Jurkat, Clone E6-1 (cell line): ENCODE measurements at regions not wholly inside any gene's neighbourhood (a gene's known extent, or its start where the extent isn't known, plus 50 kb on each side); places are given as distances from the start of the nearest gene placed in this dataset.

Experiments
- DNase-seq: peaks from one replicate; pipeline ENCODE4 v3.0.0-alpha.2; 2011; ENCODE audit warnings: low read depth, low spot score
- H3K4me3 ChIP-seq: 2 replicates; pipeline ENCODE4 v1.5.1; 2011; ENCODE audit warnings: mild to moderate bottlenecking, low read length, control low read depth, moderate library complexity

- H3K4me3 ChIP-seq, result no peak overlapping the region
- DNase-seq, result no peak
Observed at GRCh38 chr22:27224485-27225374, 567.3 kb downstream of the MIAT start.

DNA sequence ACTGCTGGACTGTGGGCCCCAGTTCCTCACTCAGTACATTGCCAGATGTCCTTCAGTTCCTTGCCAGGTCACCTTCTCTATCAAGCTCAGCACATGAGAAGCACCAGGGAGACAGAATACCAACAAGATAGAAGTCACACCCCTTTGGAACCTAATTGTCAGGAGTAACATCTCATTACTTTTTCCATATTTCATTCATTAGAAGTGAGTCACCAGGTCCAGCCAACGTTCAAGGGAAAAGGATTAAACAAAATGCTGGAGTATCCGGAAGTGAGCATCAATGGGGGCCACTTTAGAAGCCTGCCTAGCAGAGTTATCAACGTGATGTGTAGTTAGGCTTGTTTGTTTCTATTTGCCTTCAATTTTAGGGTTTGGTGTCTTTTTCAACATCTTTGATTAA, 569.3 kb downstream of the MIAT start:
- DNase-seq, result no peak
- H3K4me3 ChIP-seq, result no peak overlapping the region

DNA sequence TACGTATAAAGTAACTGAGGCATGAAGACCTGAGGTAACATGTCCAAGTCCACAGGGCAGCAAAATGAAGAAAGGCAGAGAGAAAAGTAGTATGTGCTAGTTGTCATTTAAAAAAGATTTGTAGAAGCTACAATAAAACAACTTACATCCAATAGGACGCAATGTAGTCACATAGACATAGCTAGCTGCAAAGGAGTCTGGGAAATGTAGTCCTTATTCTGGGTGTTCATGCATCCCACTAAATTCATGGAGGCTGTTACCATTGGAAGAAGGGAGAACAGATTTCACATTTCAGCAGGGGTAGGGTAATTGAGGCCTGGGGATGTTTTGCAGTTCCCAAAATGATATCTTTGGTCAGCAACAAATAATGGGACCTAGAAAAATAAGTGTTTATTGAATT, 571.4 kb downstream of the MIAT start:
- DNase-seq, result no peak

GRCh38 chr22:27230189-27230588, 571.4 kb downstream of the MN1 start:
- no peak overlapping the region for H3K4me3 ChIP-seq
- DNase-seq, result no peak

More for the DNA sequence above, 571.4 kb downstream of the MIAT start:
- H3K4me3 ChIP-seq, result no peak overlapping the region

- no peak overlapping the region for H3K4me3 ChIP-seq
Observed at GRCh38 chr22:27231266-27231665, 570.3 kb downstream of the MN1 start.

GRCh38 chr22:27232077-27232476, 569.5 kb downstream of the MN1 start:
- no peak for DNase-seq

More at GRCh38 chr22:27231266-27231665, 570.3 kb downstream of the MN1 start:
- DNase-seq, result no peak

GRCh38 chr22:27237080-27237741, 564.3 kb downstream of the MN1 start:
- DNase-seq, result no peak

More at GRCh38 chr22:27232077-27232476, 569.5 kb downstream of the MN1 start:
- H3K4me3 ChIP-seq, result no peak overlapping the region

GRCh38 chr22:27238935-27239510, 562.5 kb downstream of the MN1 start:
- no peak overlapping the region for H3K4me3 ChIP-seq
- DNase-seq, result no peak

More at GRCh38 chr22:27237080-27237741, 564.3 kb downstream of the MN1 start:
- no peak overlapping the region for H3K4me3 ChIP-seq

DNA sequence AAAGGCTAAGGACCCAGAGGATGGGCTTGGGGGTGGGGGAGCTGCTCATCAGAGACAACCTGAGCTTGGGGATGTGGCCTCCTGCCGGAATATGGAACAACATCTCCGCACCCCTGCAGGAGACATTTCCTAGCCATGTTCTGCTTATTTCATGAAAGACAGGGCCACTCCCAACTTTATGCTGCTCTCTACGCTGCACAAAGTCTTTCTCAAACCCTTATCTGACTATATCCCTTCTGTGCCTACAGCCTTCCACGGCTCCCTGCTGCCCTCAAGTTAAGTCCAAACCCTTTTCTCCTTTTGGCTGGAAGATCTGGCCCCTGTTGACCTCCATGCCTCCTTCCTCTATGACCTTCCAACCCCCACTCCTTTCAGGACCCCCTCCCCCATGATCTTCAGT, 562.0 kb downstream of the MN1 start:
- no peak for DNase-seq
- no peak overlapping the region for H3K4me3 ChIP-seq

DNA sequence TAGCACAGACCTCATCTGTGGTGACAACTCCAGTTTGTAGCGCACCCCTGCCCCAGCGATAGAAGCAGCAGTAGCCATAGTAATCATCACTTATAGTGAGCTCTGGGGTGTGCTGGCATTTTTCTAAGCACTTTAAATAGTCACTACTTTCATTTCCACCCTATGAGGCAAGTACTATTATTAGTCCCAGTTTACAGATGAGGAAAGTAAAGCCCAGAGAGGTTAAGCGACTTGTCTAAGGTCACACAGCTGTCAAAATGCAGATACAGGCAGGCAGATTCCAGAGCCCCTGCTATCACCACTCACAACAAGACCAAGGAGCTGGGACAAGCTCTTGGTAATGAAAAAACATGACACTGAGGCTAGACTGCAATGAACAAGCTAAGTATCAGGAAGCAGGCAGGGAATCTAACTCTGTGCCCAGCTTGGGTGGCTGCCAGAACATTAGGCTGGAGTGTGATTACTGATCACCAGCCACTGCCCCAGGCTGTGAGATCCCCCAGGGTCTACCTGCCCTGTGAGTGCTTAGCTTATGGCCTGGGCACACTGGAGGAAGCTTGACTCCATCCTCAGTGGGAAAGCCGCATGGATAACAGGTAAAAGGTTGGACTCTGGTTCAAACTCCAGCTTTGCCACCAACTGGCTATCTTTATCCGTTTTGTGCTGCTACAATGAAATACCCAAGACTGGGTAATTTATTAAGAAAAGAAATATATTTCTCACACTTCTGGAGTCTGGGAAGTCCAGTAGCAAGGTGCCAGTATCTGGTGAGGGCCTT, 561.1 kb downstream of the MN1 start:
- no peak for DNase-seq
- no peak overlapping the region for H3K4me3 ChIP-seq

DNA sequence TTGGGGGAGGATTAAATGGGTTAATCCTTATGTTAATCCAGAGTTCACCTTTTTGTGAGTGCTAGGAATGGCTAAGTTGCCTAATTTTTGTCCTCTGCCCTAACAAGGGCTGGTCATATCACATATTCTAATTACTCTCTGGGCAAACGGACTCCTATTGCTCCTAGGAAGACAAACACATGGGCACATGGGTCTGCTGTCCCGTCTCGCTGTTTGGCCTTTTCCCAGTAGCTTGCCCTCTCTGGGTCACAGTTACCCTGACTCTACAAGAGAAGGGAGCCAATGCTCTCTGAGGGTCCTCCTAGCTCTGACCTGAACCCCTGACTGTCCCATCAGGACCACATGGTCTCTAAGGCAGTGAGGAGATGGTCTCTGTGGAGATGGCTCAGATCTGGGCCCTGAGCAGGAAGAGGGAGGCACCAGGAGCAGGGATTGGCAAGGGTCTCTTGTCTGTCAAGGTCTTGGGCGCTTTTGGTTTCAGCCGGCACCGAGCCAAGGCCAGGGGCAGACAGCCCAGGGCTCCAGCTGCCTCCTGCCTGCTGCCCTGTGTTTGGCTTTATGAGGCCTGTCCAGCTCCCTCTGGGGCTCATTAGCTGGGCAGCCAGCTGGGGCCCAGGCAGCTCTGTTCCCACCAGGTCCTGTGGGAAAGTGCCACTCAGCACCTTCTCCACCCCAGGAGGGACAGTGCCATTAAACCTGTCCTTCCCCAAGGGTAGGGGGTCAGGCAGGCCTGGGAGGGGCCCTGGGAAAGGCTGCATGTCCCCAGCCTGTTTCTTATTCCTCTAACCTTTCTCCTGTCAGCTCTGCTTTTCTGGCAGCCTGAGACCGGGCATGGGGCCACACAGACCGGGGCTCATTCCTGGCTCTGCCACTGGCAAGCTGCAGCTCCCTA, 559.9 kb downstream of the MN1 start:
- DNase-seq, result no peak
- no peak overlapping the region for H3K4me3 ChIP-seq

DNA sequence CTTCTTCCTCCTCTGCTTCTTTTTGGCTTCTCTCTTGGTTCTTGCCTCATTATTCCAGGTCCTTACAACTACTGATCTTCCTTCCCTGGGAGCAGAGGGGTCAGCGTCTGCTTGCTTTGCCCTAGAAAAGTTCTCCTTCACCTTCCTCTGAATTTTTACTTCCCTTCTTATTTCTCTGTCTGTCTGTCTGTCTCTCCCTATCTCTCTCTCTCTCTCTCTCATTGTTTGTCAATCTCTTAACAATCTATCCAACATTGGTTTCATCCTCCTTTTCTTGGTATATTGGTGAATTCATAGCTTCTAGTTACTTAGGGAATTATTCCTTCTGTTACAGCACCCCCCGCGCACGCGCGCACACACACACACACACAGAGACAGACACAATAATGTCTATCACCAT, 559.1 kb downstream of the MN1 start:
- DNase-seq, result no peak
- H3K4me3 ChIP-seq, result no peak overlapping the region

DNA sequence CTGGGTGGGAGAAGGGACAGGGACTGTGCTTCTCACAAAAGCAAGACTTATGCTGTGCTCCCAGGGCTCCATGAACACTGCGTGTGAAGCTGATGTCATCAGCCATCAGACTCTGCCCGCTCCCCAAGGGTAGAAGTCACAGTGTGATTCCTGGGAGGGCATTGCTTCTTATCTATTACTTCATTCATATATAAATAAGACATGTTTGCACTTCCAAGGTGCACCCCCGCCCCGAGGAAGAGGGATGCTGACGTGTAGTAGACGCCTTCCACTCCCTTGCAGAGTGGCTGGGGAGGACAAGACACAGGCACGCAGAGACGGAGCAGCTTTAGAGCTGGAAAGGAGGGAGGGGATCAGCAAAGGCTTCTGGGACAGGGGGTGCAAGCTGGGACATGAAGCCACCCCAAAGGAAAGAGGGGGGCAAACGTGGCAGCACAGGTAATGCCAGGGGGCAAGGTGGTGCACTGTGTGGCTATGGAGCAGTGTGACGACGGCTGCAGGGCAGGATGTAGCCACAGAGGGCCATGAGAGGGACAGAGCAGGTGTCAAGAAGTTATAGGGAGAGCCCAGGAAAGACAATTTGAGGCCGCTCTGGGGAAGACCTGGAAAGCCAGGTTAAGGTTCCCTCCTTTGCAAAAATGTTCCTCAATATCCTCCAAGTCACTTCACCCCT, 558.5 kb downstream of the MN1 start:
- no peak for DNase-seq
- no peak overlapping the region for H3K4me3 ChIP-seq

DNA sequence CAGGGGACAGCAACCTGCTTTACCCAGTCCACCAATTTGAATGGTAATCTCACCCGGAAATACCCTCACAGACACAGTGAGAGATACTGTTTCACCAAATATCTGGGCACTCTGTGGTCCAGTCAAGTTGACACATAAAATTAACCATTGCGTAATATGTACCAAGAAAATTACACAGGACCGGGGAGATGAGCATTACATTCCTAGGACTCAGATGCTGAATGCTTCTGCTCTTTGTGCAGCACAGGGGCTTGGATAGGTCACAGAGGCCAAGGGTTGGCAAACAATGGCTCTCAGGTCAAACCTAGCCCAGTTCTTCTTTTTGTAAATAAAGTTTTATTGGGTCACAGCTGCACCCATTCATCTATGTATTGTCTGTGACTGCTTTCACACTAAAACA, 557.2 kb downstream of the MN1 start:
- no peak for DNase-seq
- no peak overlapping the region for H3K4me3 ChIP-seq

DNA sequence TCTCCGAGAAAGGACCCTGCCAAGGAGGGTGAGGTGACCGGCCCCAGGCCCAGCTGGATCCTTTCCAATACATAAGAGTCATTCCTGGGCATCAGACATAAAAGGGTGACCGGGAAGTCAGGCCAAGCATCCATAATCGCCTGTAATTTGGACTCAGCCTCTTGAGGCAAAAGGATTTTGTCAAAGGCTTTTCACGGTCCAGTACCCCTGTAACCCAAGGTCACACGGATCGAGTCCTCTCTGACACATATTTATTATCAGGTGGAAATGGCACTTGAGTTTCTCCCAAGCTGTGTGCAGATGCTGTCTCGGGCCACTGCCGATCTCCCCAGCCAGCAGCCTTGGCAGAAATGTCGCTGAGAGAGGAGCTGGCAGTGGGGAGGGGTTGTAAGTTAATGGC, 556.5 kb downstream of the MN1 start:
- no peak overlapping the region for H3K4me3 ChIP-seq
- no peak for DNase-seq

GRCh38 chr22:27246558-27246957, 555.0 kb downstream of the MN1 start:
- H3K4me3 ChIP-seq, result no peak overlapping the region
- no peak for DNase-seq

DNA sequence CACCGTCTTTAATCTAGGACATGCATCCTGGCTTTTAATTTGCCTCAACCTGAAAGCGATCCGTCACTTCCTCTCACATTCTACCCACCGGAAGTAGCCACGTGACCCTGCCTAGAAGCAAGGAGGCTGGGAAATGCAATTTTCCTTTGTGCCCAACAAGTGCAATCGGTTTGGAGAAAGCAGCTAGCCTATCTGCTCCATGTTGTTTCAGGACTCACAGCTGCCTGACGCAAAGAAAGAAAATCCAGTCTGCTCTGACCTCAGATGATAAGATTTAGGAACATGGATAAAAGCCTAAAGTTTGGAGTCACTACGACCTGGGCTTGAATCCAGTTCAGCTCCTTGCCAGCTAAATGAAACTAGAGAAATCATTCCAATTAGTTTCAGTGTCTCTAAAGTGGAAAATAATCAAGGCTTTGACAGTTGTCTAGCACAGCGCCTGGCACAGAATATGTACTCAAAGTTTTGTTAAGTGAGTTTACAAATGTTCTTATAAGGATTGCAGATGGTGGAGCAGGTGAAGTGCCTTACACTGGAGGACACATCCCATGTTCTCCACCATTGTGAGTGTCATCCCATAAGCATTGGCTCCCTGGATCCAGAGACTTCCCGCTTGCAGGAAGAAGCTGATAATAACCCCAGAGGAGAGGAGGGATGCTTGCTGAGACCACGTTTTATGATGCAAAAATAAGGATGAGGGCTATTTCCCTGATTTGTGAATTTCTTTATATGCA, 553.7 kb downstream of the MN1 start:
- peak; percentile 71 for DNase-seq
- H3K4me3 ChIP-seq, result no peak overlapping the region
